IMR-90 (cell line): ENCODE measurements at regions not wholly inside any gene's neighbourhood (a gene's known extent, or its start where the extent isn't known, plus 50 kb on each side); places are given as distances from the start of the nearest gene placed in this dataset.

ENCODE experiments used
- ATAC-seq: fragments of 200-7000 bp; cut with Tn5 transposase; 2 replicates; pipeline ENCODE4 v1.9.1; 2020; ENCODE audit warnings: low read depth, mild to moderate bottlenecking, moderate library complexity
- BruUV-seq: library from RNA; stranded (reverse); fragments of 400-500 nt; replicated peaks from 2 replicates; lab custom pipeline; 2021; lab: Mats Ljungman, UMichigan
- CTCF ChIA-PET: fragments of 300-600 bp; formaldehyde crosslinking; extraction: SDS; loops from one replicate; lab custom pipeline; 2021; ENCODE audit warnings: antibody characterized with exemption; lab: Yijun Ruan, JAX
- POLR2A ChIA-PET: fragments of 300-600 bp; sonication (Branson Sonifier 250); formaldehyde crosslinking; loops from one replicate; lab custom pipeline; 2022; ENCODE audit warnings: antibody characterized with exemption; ENCODE audit not compliant: unreplicated experiment; lab: Charles Lee
- DNase-seq: peaks from one replicate; pipeline ENCODE4 v3.0.0; 2013
- H2AFZ ChIP-seq: replicated peaks from 2 replicates; pipeline ENCODE3; 2013; ENCODE audit warnings: low read length, mild to moderate bottlenecking; ENCODE audit not compliant: poor library complexity
- H2AK5ac ChIP-seq: 2 replicates; pipeline ENCODE4 v1.6.1; 2013; ENCODE audit warnings: low read depth, low read length, inconsistent platforms
- H2AK9ac ChIP-seq: replicated peaks from 2 replicates; pipeline ENCODE3; 2013; ENCODE audit warnings: mild to moderate bottlenecking, low read depth, low read length, moderate library complexity; ENCODE audit not compliant: poor library complexity
- H2BK120ac ChIP-seq: 2 replicates; pipeline ENCODE4 v1.6.1; 2013; ENCODE audit warnings: low read depth, low read length, inconsistent platforms
- H2BK15ac ChIP-seq: 3 replicates; pipeline ENCODE4 v1.6.1; 2013; ENCODE audit warnings: low read depth, low read length, inconsistent platforms
- H2BK20ac ChIP-seq: 2 replicates; pipeline ENCODE4 v1.6.1; 2013; ENCODE audit warnings: low read depth, mild to moderate bottlenecking, inconsistent platforms, low read length, moderate library complexity
- H2BK5ac ChIP-seq: 2 replicates; pipeline ENCODE4 v1.6.1; 2013; ENCODE audit warnings: mild to moderate bottlenecking, low read depth, low read length, inconsistent platforms; ENCODE audit not compliant: poor library complexity, severe bottlenecking
- H3K14ac ChIP-seq: replicated peaks from 2 replicates; pipeline ENCODE4 v1.6.1; 2013; ENCODE audit warnings: low read depth, low read length, inconsistent platforms
- H3K18ac ChIP-seq: 2 replicates; pipeline ENCODE4 v1.6.1; 2013; ENCODE audit warnings: low read depth, low read length, control low read depth
- H3K23ac ChIP-seq: 2 replicates; pipeline ENCODE4 v1.6.1; 2013; ENCODE audit warnings: low read depth, low read length, inconsistent platforms
- H3K27ac ChIP-seq: 2 replicates; pipeline ENCODE4 v1.5.1; 2013; ENCODE audit warnings: mild to moderate bottlenecking, control low read depth, low read length; ENCODE audit not compliant: insufficient read depth
- H3K27me3 ChIP-seq: 2 replicates; pipeline ENCODE4 v1.6.1; 2013; ENCODE audit warnings: low read length; ENCODE audit not compliant: control insufficient read depth, insufficient read depth
- H3K36me3 ChIP-seq: 2 replicates; pipeline ENCODE4 v1.6.1; 2013; ENCODE audit warnings: low read length, mixed read lengths; ENCODE audit not compliant: control insufficient read depth, insufficient read depth
- H3K4ac ChIP-seq: 2 replicates; pipeline ENCODE4 v1.6.1; 2013; ENCODE audit warnings: low read depth, low read length, inconsistent platforms
- H3K4me1 ChIP-seq: 2 replicates; pipeline ENCODE4 v1.6.1; 2013; ENCODE audit warnings: low read length, mixed read lengths; ENCODE audit not compliant: control insufficient read depth, insufficient read depth
- H3K4me2 ChIP-seq: 2 replicates; pipeline ENCODE4 v1.6.1; 2013; ENCODE audit warnings: low read depth, mild to moderate bottlenecking, control low read depth, low read length, moderate library complexity
- H3K4me3 ChIP-seq: 2 replicates; pipeline ENCODE4 v1.5.1; 2013; ENCODE audit warnings: low read depth, mild to moderate bottlenecking, control low read depth, low read length, moderate library complexity; ENCODE audit not compliant: insufficient read depth
- H3K56ac ChIP-seq: 2 replicates; pipeline ENCODE4 v1.6.1; 2013; ENCODE audit warnings: low read length, inconsistent platforms; ENCODE audit not compliant: insufficient read depth; ENCODE audit errors: extremely low read depth
- H3K79me1 ChIP-seq, 2 experiments: 2 replicates each; pipeline ENCODE4 v1.6.1; 2013; ENCODE audit warnings: low read length in 2 of 2, inconsistent platforms in 1 of 2, low read depth in 1 of 2
- H3K9ac ChIP-seq: 2 replicates; pipeline ENCODE4 v1.6.1; 2013; ENCODE audit warnings: low read depth, low read length, control low read depth
- H3K9me1 ChIP-seq: 2 replicates; pipeline ENCODE4 v1.6.1; 2013; ENCODE audit warnings: low read length, inconsistent platforms; ENCODE audit not compliant: insufficient read depth
- H3K9me3 ChIP-seq: 2 replicates; pipeline ENCODE4 v1.6.1; 2013; ENCODE audit warnings: low read length; ENCODE audit not compliant: control insufficient read depth, insufficient read depth
- H4K20me1 ChIP-seq: 2 replicates; pipeline ENCODE4 v1.6.1; 2013; ENCODE audit warnings: low read length, inconsistent platforms; ENCODE audit not compliant: insufficient read depth
- H4K5ac ChIP-seq: 2 replicates; pipeline ENCODE4 v1.6.1; 2013; ENCODE audit warnings: mild to moderate bottlenecking, low read depth, low read length, control low read depth
- H4K8ac ChIP-seq, 2 experiments: 2 replicates each; pipeline ENCODE4 v1.6.1; 2013; ENCODE audit warnings: low read depth in 2 of 2, low read length in 2 of 2, control low read depth in 1 of 2, inconsistent platforms in 1 of 2
- H4K91ac ChIP-seq: 2 replicates; pipeline ENCODE4 v1.6.1; 2013; ENCODE audit warnings: low read depth, low read length, inconsistent platforms; ENCODE audit not compliant: insufficient read depth
- BHLHE40 ChIP-seq: fragments of 150-350 bp; IDR thresholded peaks from 2 replicates; pipeline ENCODE4 v1.6.1; 2016; ENCODE audit warnings: mild to moderate bottlenecking, low read depth, low read length
- CEBPB ChIP-seq: IDR thresholded peaks from 2 replicates; pipeline ENCODE4 v1.6.1; 2012; ENCODE audit warnings: low read depth, low read length, improper control_type of control experiment
- FOS ChIP-seq: fragments of 150-350 bp; IDR thresholded peaks from 2 replicates; pipeline ENCODE4 v1.6.1; 2016; ENCODE audit warnings: low read depth, low read length
- MAZ ChIP-seq: IDR thresholded peaks from 2 replicates; pipeline ENCODE4 v1.6.1; 2012; ENCODE audit warnings: low read depth, mild to moderate bottlenecking, low read length, improper control_type of control experiment, moderate library complexity, borderline replicate concordance
- MXI1 ChIP-seq: IDR thresholded peaks from 2 replicates; pipeline ENCODE4 v1.6.1; 2012; ENCODE audit warnings: low read depth, mild to moderate bottlenecking, low read length, moderate library complexity, borderline replicate concordance
- POLR2A ChIP-seq: IDR thresholded peaks from 2 replicates; pipeline ENCODE4 v1.6.1; 2012; ENCODE audit warnings: mild to moderate bottlenecking, low read depth, low read length
- RAD21 ChIP-seq: IDR thresholded peaks from 2 replicates; pipeline ENCODE4 v1.6.1; 2012; ENCODE audit warnings: low read length, improper control_type of control experiment
- WGBS, 2 experiments: methylation state at CpG; one replicate each; pipeline versions ENCODE4 v1.1.5 to v1.1.7; 2013; ENCODE audit warnings: missing lambda C conversion rate in 2 of 2; ENCODE audit not compliant: insufficient read length in 1 of 2; ENCODE audit errors: extremely low coverage in 2 of 2; 5-methylcytosine and 5-hydroxymethylcytosine counted together
- dilution Hi-C: fragments of 300-500 bp; cut with HindIII; formaldehyde crosslinking; loops from one replicate; pipeline ENCODE4 v1.14.3; 2018; ENCODE audit warnings: low sequenced_read_pairs; ENCODE audit not compliant: unreplicated experiment
- in situ Hi-C: fragments of 300-500 bp; cut with MboI; formaldehyde crosslinking; loops from 3 replicates; pipeline ENCODE4 v1.14.3; 2019; ENCODE audit warnings: low sequenced_read_pairs, inconsistent platforms, mixed read lengths
- intact Hi-C: fragments of 100-400 bp; cut with micrococcal nuclease; formaldehyde crosslinking; loops from 2 replicates; pipeline ENCODE4 v1.10.0; 2022
- TF ChIP-seq, protein P1 (sequence below): fragments of 150-350 bp; IDR thresholded peaks from 2 replicates; pipeline ENCODE4 v1.6.1; 2016; ENCODE audit warnings: low read depth, mild to moderate bottlenecking, low read length, moderate library complexity, borderline replicate concordance
- TF ChIP-seq, protein P2 (sequence below): fragments of 150-350 bp; IDR thresholded peaks from 2 replicates; pipeline ENCODE4 v1.6.1; 2017; ENCODE audit warnings: mild to moderate bottlenecking, antibody characterized with exemption, low read length, low read depth

DNA sequence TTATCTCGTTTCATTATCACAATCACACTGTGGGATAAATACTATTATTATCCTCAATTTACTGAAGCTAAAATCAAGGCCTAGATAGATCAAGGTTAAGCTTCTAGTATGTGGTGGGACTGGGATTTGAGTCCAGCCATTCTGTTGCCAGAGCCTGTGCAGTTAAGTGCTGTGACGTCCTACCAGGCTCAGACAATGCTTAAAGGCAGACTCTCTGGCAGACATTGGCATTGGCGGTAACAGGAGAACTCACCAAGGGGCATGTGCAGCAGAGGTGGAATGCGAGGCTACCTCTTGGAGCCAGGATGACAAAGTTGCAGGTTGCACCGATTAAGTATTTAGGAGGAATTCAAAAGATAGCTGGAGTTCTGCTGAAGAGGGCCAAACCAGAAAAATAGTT, 155.6 kb upstream of the IFNG-AS1 start:
- Histone ChIP-seq H3K36me3 (no peaks in the 10 kb centered on the region), H4K20me1 (no peaks in the 10 kb centered on the region), H3K9me1 (no peaks in the 10 kb centered on the region), H3K9ac (no peak overlapping the region), H3K14ac (no peak overlapping the region), H4K91ac (no peak overlapping the region), H2BK120ac (no peak overlapping the region), H3K56ac (no peak overlapping the region), H3K18ac (no peak overlapping the region), H2BK20ac (no peak overlapping the region), H2AFZ (no peak overlapping the region), H3K4ac (no peak overlapping the region), H3K9me3 (no peaks in the 10 kb centered on the region), H3K27ac (no peak overlapping the region), H3K4me3 (no peak overlapping the region), H2AK9ac (no peak overlapping the region), H2BK15ac (no peak overlapping the region), H2BK5ac (no peak overlapping the region), H3K4me2 (no peak overlapping the region), H4K5ac (no peak overlapping the region), H3K4me1 (peaks cover 1% of the 10 kb centered on the region; the same call in 1 of the 2 replicates), H2AK5ac (no peak overlapping the region), H4K8ac (no peak overlapping the region), H3K23ac (no peak overlapping the region), H3K27me3 (no peaks in the 10 kb centered on the region), H3K79me1 (no peaks in the 10 kb centered on the region)
- intact Hi-C loops (no loop called here), dilution Hi-C loops (no loop called here), in situ Hi-C loops (no loop called here)
- WGBS, 2 experiments = 92% methylated on average over 2 of the region's 5 CpGs; no CpG with 5 or more reads in 1 of the 2 experiments
- no TSS peak for BruUV-seq
- no peak for ATAC-seq
- POLR2A ChIA-PET = no interaction called here
- CTCF ChIA-PET = no interaction called here
- no peak for TF ChIP-seq BHLHE40
- TF ChIP-seq MAZ = no peak
- no peak for TF ChIP-seq FOS
- TF ChIP-seq RAD21 = no peak
- no peak for TF ChIP-seq MXI1
- TF ChIP-seq POLR2A = no peak
- TF ChIP-seq, protein P1, sequence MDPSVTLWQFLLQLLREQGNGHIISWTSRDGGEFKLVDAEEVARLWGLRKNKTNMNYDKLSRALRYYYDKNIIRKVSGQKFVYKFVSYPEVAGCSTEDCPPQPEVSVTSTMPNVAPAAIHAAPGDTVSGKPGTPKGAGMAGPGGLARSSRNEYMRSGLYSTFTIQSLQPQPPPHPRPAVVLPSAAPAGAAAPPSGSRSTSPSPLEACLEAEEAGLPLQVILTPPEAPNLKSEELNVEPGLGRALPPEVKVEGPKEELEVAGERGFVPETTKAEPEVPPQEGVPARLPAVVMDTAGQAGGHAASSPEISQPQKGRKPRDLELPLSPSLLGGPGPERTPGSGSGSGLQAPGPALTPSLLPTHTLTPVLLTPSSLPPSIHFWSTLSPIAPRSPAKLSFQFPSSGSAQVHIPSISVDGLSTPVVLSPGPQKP = no peak
- TF ChIP-seq, protein P2, sequence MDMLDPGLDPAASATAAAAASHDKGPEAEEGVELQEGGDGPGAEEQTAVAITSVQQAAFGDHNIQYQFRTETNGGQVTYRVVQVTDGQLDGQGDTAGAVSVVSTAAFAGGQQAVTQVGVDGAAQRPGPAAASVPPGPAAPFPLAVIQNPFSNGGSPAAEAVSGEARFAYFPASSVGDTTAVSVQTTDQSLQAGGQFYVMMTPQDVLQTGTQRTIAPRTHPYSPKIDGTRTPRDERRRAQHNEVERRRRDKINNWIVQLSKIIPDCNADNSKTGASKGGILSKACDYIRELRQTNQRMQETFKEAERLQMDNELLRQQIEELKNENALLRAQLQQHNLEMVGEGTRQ = no peak
- no peak for TF ChIP-seq CEBPB
- no peak for DNase-seq
